NCI-H526 (cell line): ENCODE measurements at regions not wholly inside any gene's neighbourhood (a gene's known extent, or its start where the extent isn't known, plus 50 kb on each side); places are given as distances from the start of the nearest gene placed in this dataset.
"Not testable (repeated sequence)": the region's sequence is repeated elsewhere in the genome, so short reads cannot be mapped to it uniquely, and the experiment has no call there.

Experiments used
- DNase-seq, 2 experiments: peaks; one replicate each; lab custom pipeline; 2025; lab: John Stamatoyannopoulos, UW

DNA sequence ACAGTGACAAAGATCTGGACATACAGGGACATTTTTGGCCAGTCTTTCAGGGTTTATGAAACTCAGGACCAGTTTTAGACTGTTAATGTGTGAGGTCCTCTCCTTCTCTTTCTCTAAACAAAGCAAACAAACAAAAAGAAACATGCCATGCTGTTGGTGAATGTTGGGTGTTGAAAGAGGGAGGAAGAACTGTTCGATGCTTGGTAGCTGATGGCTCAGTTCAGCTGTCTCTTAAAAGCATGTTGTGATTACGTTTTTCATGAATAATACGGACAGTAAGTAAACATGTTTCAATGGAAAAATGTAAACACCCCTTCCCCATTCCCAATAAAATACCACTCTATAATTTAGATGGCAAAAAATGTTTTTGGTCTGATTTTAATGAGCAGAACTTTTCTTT lies 219.1 kb downstream of the SEC23IP start:
- no peak for DNase-seq

GRCh38 chr10:120112809-120113208 lies 220.3 kb downstream of the SEC23IP start:
- no peak for DNase-seq

GRCh38 chr10:120115959-120116358 lies 223.4 kb downstream of the SEC23IP start:
- DNase-seq, result no peak

GRCh38 chr10:120121768-120122167 lies 229.2 kb downstream of the SEC23IP start:
- DNase-seq, result no peak

DNA sequence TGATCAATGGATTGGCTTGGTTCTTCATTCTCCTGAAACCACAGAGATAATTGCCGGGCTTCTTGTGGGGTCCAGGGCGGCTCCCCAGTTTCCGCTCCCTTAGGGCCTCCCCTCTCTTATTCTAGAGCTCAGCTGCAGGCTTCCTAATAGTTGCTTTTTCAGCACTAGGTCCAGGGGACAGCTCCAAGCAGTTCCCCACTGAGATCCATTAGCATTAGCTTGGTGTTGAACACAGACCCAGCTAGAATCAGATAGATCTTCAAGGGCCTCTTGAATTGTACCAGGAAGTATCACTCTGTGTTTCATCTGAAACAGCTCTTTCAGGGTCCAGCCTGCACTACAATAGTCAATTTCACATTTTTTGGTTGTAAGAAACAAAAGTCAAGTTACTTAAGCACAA lies 238.7 kb downstream of the SEC23IP start:
- DNase-seq, result no peak

GRCh38 chr10:120132811-120133210 lies 240.3 kb downstream of the SEC23IP start:
- no peak for DNase-seq

- DNase-seq, result no peak
These were observed 246.2 kb downstream of the SEC23IP start for GRCh38 chr10:120138689-120139088.

- DNase-seq, result no peak
These were observed 252.6 kb downstream of the SEC23IP start for GRCh38 chr10:120145107-120145506.

- no peak for DNase-seq
These were observed 264.2 kb downstream of the SEC23IP start for GRCh38 chr10:120156614-120157274.

GRCh38 chr10:120161111-120161510 lies 268.6 kb downstream of the SEC23IP start:
- no peak for DNase-seq

- DNase-seq, result no peak
These were observed 269.9 kb downstream of the SEC23IP start for GRCh38 chr10:120162471-120162870.

GRCh38 chr10:120172356-120172755 lies 279.8 kb downstream of the SEC23IP start:
- DNase-seq, result no peak

GRCh38 chr10:120174491-120174890 lies 282.0 kb downstream of the SEC23IP start:
- no peak for DNase-seq

- no peak for DNase-seq
These were observed 279.7 kb upstream of the PLPP4 start for GRCh38 chr10:120177330-120177729.

- DNase-seq, result no peak
These were observed 276.9 kb upstream of the PLPP4 start for GRCh38 chr10:120180160-120180559.

DNA sequence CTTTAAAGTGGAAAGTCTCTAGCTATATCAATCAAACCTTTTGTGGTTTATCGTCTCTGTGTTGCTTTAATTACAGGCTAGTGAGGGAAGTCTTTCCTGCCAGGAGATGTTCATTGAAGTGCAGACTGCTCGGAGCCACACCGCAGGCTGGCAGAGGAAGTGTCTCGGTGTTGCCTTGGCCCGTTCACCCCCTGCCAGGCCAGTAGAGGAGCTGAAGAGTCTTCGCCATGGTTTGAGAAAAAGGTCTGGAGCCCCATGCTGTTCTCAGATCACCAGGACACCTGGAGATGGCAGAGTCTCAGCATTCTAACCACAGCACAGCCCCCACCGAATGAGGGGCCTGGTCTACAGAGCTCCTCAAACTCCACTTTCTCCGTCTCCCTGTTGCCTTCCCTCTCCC lies 275.9 kb upstream of the PLPP4 start:
- no peak for DNase-seq

GRCh38 chr10:120182431-120182830 lies 274.6 kb upstream of the PLPP4 start:
- no peak for DNase-seq

- no peak for DNase-seq
These were observed 273.5 kb upstream of the PLPP4 start for GRCh38 chr10:120183546-120183945.

DNA sequence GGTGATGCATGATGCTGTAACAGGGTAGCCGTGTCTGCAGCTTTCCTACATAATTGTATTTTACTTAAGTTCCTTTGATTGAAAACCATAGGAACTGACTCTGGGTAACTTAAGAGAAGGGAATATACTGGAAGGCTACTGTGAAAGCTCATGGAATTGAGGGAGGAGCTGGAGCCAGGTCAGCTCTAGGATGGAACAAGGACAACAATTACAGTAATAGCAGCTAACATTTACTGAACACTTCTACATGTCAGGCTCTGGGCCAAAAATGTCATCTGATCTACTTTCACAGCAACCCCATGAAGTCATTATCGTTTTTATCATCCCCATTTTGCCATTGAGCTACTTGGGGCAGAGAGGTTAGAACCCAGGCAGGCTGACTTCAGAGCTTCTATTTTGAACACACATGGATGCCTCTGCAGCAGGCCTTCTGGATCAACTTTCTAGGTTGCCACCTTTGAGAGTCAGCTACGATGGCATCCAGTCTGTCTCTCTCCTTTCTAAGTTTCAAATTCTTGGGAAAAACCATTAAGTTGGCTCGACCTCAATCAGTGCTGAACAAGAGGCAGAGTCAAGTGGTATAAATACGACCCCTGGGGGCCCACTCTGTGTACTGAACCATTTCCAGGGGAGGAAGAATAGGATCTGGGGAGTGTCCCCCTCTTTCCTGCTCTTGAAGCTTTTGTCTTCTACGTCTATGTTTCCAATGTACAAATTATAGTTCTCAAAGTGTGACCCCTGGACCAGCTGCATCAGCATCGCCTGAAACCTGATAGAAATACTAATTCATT lies 272.3 kb upstream of the PLPP4 start:
- DNase-seq, result no peak

DNA sequence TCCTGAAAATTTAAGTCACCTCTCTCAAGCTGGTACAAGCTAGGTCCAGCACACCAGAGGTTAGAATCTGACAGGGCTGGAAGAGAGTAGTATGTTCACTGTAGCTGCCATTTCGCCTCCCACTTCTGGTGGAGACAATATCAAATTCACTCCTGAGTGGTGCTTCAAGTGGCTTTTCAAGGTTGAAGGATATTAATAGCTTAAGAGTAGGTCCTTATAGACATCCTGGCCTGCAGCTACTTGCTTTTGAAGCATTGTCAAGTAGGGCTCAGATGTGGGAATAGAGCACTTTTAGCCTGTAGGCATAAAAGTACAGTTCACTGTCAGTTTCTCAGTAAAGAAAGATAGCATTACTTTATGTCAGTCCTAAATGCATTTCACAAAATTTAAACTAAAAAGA lies 270.5 kb upstream of the PLPP4 start:
- DNase-seq, result no peak

- DNase-seq, result not testable (repeated sequence)
These were observed 269.9 kb upstream of the PLPP4 start for GRCh38 chr10:120187168-120187567.

GRCh38 chr10:120188950-120189349 lies 268.1 kb upstream of the PLPP4 start:
- no peak for DNase-seq

DNA sequence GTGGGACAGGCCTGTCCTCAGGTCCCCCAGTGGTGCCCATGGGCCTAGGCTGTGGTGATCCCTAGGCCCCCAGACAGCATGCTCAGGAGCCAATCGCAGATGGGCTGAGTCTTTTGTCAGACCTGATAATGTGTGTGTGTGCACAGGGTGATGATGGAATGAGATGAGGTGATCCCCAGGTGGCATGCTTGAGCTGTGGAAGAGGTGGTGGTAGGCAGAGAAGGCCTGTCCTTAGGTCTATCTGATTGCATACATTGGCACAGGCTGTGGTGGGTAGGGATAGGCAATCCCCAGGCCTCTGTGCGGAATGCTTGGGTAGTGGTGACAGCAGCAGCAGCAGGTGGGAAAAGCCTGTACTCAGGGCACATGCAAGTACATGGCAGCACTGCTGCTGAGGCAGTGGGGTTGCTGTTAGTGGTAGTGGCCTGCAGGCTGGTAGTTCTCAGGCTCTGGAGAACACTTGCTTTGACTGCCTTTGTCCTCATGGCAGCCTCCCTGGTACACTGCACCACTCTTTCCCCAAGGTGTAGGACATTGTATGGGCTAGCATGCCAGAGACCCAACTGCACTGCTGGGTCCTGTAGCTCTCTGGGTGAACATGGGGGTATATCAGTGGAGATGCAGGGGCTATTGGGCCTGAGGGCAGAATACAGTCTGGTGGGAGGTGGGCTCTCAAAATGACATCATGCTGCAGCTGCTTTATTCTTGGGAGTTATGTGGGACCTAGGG lies 260.9 kb upstream of the PLPP4 start:
- DNase-seq, result no peak
